Panc1 (cell line): ENCODE measurements at regions not wholly inside any gene's neighbourhood (a gene's known extent, or its start where the extent isn't known, plus 50 kb on each side); places are given as distances from the start of the nearest gene placed in this dataset.

ENCODE experiments used
- POLR2AphosphoS5 ChIP-seq: IDR thresholded peaks from 2 replicates; pipeline ENCODE4 v1.6.1; 2012; ENCODE audit warnings: mild to moderate bottlenecking, low read depth, low read length, moderate library complexity
- REST ChIP-seq, 2 experiments: IDR thresholded peaks; 2 replicates each; pipeline ENCODE4 v1.6.1; 2011 to 2012; ENCODE audit warnings: low read depth in 2 of 2, control low read depth in 1 of 2, low read length in 1 of 2, mild to moderate bottlenecking in 1 of 2, moderate library complexity in 1 of 2; ENCODE audit not compliant: insufficient read depth in 1 of 2
- TCF7L2 ChIP-seq: IDR thresholded peaks from 2 replicates; pipeline ENCODE4 v1.6.1; 2011; ENCODE audit warnings: mild to moderate bottlenecking, low read depth, low read length, inconsistent platforms
- TF ChIP-seq, protein P1 (sequence below): fragments of 450-650 bp; IDR thresholded peaks from 2 replicates; pipeline ENCODE4 v1.5.1; 2017; ENCODE audit warnings: mild to moderate bottlenecking

DNA sequence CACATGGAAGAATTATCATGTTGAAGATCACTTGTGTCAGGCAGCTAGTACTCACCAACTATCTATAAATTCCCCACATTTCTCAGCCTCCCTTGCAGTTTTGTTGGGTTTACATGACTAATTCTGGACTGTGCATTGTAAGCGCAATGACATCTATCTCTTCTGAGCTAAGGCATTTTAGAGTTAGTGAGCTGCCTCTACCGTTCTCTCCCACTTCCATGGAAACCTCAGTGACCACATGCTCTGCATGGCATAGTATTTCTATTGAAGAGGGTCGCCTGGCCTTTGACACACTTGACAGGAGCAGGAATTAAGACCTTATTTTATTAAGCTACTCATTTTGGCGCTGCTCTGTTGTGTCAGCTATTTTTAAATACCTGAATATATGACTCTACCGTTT, 67.5 kb upstream of the NPY2R start:
- TF ChIP-seq, protein P1, sequence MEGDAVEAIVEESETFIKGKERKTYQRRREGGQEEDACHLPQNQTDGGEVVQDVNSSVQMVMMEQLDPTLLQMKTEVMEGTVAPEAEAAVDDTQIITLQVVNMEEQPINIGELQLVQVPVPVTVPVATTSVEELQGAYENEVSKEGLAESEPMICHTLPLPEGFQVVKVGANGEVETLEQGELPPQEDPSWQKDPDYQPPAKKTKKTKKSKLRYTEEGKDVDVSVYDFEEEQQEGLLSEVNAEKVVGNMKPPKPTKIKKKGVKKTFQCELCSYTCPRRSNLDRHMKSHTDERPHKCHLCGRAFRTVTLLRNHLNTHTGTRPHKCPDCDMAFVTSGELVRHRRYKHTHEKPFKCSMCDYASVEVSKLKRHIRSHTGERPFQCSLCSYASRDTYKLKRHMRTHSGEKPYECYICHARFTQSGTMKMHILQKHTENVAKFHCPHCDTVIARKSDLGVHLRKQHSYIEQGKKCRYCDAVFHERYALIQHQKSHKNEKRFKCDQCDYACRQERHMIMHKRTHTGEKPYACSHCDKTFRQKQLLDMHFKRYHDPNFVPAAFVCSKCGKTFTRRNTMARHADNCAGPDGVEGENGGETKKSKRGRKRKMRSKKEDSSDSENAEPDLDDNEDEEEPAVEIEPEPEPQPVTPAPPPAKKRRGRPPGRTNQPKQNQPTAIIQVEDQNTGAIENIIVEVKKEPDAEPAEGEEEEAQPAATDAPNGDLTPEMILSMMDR = no peak
- TF ChIP-seq POLR2AphosphoS5 (no peak), TCF7L2 (no peak), REST (IDR thresholded peaks at IDR 0.05; ENCODE audit: insufficient read depth in 1 of 2, low read depth in 2 of 2, low read length in 1 of 2) (no peak)
